ENCODE measurements at regions not wholly inside any gene's neighbourhood (a gene's known extent, or its start where the extent isn't known, plus 50 kb on each side); places are given as distances from the start of the nearest gene placed in this dataset.
"Not testable (repeated sequence)": the region's sequence is repeated elsewhere in the genome, so short reads cannot be mapped to it uniquely, and the experiment has no call there.

DNA sequence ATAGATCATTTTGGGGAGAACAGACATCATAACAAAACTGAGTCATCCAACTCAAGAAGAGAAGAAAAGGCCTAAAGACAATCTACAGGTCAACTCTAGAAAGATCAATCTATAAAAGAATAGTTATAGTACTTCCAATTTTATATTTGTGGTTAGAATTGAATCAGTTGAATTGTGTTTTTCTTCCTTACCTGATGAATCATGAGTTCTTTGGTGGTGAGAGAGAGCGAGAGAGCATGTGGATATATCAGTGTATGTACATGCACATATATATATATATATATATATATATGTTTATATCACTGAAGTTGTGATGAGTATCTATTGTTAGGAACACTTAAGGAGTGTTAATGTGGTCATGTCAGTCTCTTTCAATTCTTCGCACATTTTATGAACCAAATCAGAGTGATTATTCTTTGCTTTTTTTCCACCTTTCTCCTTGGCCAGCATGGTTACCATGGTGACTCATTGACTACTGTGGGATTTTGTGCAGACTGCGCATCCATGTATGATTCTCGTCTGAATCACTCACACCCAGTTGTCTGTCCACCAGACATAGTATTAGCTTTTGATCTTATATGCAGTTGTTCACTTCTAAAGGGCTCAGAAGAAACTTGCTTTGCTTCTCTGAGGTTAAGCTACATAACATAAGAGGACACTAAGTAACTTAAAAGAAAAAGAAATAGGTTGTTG is 90.4 kb upstream of the RAB40AL start:
- TF ChIP-seq, protein P1, sequence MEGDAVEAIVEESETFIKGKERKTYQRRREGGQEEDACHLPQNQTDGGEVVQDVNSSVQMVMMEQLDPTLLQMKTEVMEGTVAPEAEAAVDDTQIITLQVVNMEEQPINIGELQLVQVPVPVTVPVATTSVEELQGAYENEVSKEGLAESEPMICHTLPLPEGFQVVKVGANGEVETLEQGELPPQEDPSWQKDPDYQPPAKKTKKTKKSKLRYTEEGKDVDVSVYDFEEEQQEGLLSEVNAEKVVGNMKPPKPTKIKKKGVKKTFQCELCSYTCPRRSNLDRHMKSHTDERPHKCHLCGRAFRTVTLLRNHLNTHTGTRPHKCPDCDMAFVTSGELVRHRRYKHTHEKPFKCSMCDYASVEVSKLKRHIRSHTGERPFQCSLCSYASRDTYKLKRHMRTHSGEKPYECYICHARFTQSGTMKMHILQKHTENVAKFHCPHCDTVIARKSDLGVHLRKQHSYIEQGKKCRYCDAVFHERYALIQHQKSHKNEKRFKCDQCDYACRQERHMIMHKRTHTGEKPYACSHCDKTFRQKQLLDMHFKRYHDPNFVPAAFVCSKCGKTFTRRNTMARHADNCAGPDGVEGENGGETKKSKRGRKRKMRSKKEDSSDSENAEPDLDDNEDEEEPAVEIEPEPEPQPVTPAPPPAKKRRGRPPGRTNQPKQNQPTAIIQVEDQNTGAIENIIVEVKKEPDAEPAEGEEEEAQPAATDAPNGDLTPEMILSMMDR (IDR thresholded peaks at IDR 0.05; ENCODE audit: low read depth, low read length): no peak
- no peak for DNase-seq
- H3K9me3 ChIP-seq (ENCODE audit: severe bottlenecking): no peaks in the 10 kb centered on the region
- no peak overlapping the region for H3K4me3 ChIP-seq (ENCODE audit: low read depth, low read length)
- no peak overlapping the region for H3K27ac ChIP-seq
- H3K27me3 ChIP-seq (ENCODE audit: insufficient read depth, low read depth, severe bottlenecking): no peaks in the 10 kb centered on the region
- H3K36me3 ChIP-seq: no peaks in the 10 kb centered on the region

DNA sequence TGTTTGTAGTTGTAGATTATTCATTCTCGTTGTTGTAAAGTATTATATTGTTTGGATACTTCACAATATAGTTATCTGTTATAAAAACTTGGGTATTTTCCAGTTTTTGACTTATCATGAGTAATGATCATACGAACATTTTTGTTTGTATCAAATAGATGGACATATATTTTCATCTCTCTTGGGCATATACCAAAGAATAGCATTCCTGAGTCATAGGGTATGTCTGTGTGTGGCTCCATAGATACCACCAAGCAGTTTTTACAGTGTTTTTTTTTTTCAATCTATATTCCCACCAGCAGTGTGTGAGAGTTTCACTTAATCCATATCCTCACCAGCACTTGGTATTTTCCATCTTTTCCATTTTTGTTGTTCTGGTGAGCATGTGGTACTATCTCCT is 89.7 kb upstream of the RAB40AL start:
- TF ChIP-seq, protein P1 (IDR thresholded peaks at IDR 0.05; ENCODE audit: low read depth, low read length): no peak
- Histone ChIP-seq H3K36me3 (no peaks in the 10 kb centered on the region), H3K9me3 (ENCODE audit: severe bottlenecking) (no peaks in the 10 kb centered on the region), H3K4me3 (ENCODE audit: low read depth, low read length) (no peak overlapping the region), H3K27me3 (ENCODE audit: insufficient read depth, low read depth, severe bottlenecking) (no peaks in the 10 kb centered on the region), H3K27ac (no peak overlapping the region)
- no peak for DNase-seq

DNA sequence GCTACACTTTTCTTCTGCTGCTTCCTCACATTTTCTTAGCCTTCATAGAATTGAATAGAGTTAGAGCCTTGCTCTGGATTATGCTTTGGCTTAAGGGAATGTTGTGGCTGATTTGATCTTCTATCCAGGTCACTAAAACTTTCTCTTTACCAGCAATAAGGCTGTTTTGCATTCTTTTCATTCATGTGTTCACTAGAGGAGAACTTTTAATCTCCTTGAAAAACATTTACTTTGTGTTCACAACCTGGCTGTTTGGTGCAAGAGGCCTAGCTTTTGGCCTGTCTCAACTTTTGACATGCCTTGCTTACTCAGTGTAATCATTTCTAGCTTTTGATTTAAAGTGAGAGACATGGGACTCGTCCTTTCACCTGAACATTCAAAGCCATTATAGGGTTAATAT is 87.7 kb upstream of the RAB40AL start:
- no peak overlapping the region for H3K27ac ChIP-seq
- H3K9me3 ChIP-seq (ENCODE audit: severe bottlenecking): no peaks in the 10 kb centered on the region
- H3K27me3 ChIP-seq (ENCODE audit: insufficient read depth, low read depth, severe bottlenecking): no peaks in the 10 kb centered on the region
- no peak for DNase-seq
- no peaks in the 10 kb centered on the region for H3K36me3 ChIP-seq
- TF ChIP-seq, protein P1 (IDR thresholded peaks at IDR 0.05; ENCODE audit: low read depth, low read length): no peak
- no peak overlapping the region for H3K4me3 ChIP-seq (ENCODE audit: low read depth, low read length)

DNA sequence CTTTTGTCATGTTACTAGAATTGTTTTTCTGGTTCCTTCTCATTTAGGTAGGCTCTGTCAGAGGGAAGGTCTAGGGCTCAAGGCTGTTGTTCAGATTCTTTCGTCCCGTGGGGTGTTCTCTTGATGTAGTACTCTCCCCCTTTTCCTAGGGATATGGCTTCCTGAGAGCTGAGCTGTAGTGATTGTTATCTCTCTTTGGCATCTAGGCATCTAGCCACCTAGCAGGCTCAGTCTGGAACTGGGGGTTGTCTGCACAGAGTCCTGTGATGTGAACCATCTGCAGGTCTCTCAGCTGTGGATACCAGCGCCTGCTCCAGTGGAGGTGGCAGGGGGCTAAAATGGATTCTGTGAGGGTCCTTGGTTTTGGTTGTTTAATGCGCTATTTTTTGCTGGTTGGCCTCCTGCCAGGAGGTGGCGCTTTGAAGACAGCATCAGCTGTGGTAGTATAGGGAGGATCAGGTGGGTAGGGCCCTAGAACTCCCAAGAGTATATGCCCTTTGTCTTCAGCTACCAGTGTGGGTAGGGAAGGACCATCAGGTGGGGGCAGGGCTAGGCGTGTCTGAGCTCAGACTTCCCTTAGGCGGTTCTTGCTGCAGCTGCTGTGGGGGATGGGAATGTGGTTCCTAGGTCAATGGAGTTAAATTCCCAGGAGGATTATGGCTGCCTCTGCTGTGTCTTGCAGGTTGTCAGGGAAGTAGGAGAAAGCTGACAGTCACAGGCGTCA is 78.1 kb upstream of the RAB40AL start:
- H3K27ac ChIP-seq; H3K36me3 ChIP-seq; H3K4me3 ChIP-seq (ENCODE audit: low read depth, low read length); H3K9me3 ChIP-seq (ENCODE audit: severe bottlenecking); H3K27me3 ChIP-seq (ENCODE audit: insufficient read depth, low read depth, severe bottlenecking): not testable (repeated sequence)
- DNase-seq: peak; percentile 15

DNA sequence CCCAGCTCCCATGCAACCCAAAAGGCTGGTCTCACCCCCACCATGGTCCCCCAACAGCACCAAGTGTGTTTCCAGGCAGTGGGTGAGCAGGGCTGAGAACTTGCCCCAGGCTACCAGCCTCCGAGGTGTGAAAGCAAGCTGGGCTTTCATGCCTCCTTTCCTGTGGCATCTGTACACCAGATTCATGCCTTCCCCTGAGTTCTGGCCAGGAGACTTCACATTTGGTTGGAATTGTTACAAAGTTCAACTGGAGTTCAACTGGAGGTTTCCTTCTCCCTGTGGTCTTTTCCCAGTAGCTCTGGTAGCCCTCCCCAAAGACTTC is 77.6 kb upstream of the RAB40AL start:
- Histone ChIP-seq H3K4me3 (ENCODE audit: low read depth, low read length) (no peak overlapping the region), H3K9me3 (ENCODE audit: severe bottlenecking) (no peaks in the 10 kb centered on the region), H3K36me3 (no peaks in the 10 kb centered on the region; the same call in 1 of the 2 replicates), H3K27me3 (ENCODE audit: insufficient read depth, low read depth, severe bottlenecking) (no peaks in the 10 kb centered on the region), H3K27ac (no peak overlapping the region)
- DNase-seq: no peak
- TF ChIP-seq, protein P1 (IDR thresholded peaks at IDR 0.05; ENCODE audit: low read depth, low read length): no peak

DNA sequence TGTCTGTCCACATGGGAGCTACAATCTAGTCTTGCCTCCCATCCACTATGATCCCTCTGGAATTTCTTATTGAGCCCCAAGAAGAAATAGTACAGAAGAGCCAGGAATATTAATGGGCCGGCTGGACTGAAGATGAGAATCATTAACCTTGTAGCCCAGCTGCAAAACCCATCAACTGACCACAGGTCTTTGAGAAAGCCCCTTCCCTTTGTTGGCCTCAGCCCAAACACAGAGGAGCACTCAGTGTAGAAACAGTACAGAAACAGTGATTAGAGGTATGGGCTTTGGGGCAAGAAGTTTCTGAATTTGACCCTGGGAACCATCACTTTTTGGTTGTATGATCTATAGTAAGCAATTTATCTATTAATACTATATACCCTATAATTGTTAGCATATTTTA is 76.8 kb upstream of the RAB40AL start:
- Histone ChIP-seq H3K27ac (no peak overlapping the region), H3K4me3 (ENCODE audit: low read depth, low read length) (no peak overlapping the region), H3K36me3 (no peaks in the 10 kb centered on the region; the same call in 1 of the 2 replicates), H3K9me3 (ENCODE audit: severe bottlenecking) (no peaks in the 10 kb centered on the region), H3K27me3 (ENCODE audit: insufficient read depth, low read depth, severe bottlenecking) (no peaks in the 10 kb centered on the region)
- TF ChIP-seq, protein P1 (IDR thresholded peaks at IDR 0.05; ENCODE audit: low read depth, low read length): no peak
- DNase-seq: no peak
